Suprapubic skin (tissue), 4 donors: ENCODE measurements at regions not wholly inside any gene's neighbourhood (a gene's known extent, or its start where the extent isn't known, plus 50 kb on each side); places are given as distances from the start of the nearest gene placed in this dataset.

ENCODE experiments used
- DNase-seq, 2 donors: peaks; one replicate each; pipeline ENCODE4 v3.0.0-alpha.2; 2019; ENCODE audit warnings: low spot score in 2 of 2
- H3K27ac ChIP-seq: fragments of 200-600 bp; sonication (generic); one replicate; pipeline ENCODE4 v1.5.1; 2019
- H3K27me3 ChIP-seq: fragments of 200-600 bp; sonication (generic); one replicate; pipeline ENCODE4 v1.5.1; 2019
- H3K36me3 ChIP-seq: fragments of 200-600 bp; sonication (generic); one replicate; pipeline ENCODE4 v1.5.1; 2019
- H3K4me1 ChIP-seq: fragments of 200-600 bp; sonication (generic); one replicate; pipeline ENCODE4 v1.5.1; 2019
- H3K4me3 ChIP-seq: fragments of 200-600 bp; sonication (generic); one replicate; pipeline ENCODE4 v1.5.1; 2019; ENCODE audit warnings: mild to moderate bottlenecking
- H3K9me3 ChIP-seq: fragments of 200-600 bp; sonication (generic); one replicate; pipeline ENCODE4 v1.5.1; 2019
- EP300 ChIP-seq: sonication (generic); formaldehyde crosslinking; IDR thresholded peaks from one replicate; pipeline ENCODE4 v1.6.1; 2017; ENCODE audit warnings: antibody characterized with exemption
- POLR2A ChIP-seq, 2 donors: fragments of 450-650 bp; IDR thresholded peaks; one replicate each; pipeline ENCODE4 v1.6.1; 2017; ENCODE audit warnings: antibody characterized with exemption in 2 of 2, mild to moderate bottlenecking in 2 of 2, moderate library complexity in 2 of 2
- POLR2AphosphoS5 ChIP-seq, 3 donors: sonication (generic); formaldehyde crosslinking; IDR thresholded peaks; one replicate each; pipeline ENCODE4 v1.6.1; 2017; ENCODE audit warnings: antibody characterized with exemption in 3 of 3
- WGBS: methylation state at CpG from one replicate; pipeline ENCODE4 v1.1.5; 2018; 5-methylcytosine and 5-hydroxymethylcytosine counted together
- TF ChIP-seq, protein P1 (sequence below), 2 donors: fragments of 200-600 bp in 1 of 2; fragments of 450-650 bp in 1 of 2; sonication (generic) in 1 of 2; IDR thresholded peaks; one replicate each; pipeline ENCODE4 v1.5.1; 2016 to 2019; ENCODE audit warnings: antibody characterized with exemption in 2 of 2, mild to moderate bottlenecking in 1 of 2, moderate library complexity in 1 of 2

DNA sequence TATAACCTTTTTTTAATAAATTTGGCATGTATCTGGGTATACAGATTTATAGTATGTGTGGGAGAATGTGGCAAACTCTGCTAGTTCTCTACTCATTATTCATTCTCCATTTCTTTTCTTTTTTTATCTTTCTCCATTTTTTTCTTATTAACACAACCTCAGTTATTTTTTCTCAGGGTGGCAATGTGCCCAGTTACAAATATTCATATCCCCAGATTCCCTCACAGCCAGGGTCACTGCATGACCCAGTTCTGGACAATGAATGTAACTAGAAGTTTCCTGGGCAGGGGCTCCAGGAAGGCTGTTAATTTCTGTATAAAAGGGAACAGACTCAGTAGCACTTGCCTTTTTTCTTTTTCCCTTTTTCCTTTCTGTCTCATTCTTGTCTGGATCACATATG, 95.6 kb downstream of the VCPKMT start:
- Histone ChIP-seq H3K4me1 (peaks cover 34% of the 10 kb centered on the region), H3K36me3 (no peaks in the 10 kb centered on the region)
- TF ChIP-seq POLR2A (IDR thresholded peaks at IDR 0.05) (no peak), EP300 (no peak), POLR2AphosphoS5 (IDR thresholded peaks at IDR 0.05) (no peak)
- TF ChIP-seq, protein P1, sequence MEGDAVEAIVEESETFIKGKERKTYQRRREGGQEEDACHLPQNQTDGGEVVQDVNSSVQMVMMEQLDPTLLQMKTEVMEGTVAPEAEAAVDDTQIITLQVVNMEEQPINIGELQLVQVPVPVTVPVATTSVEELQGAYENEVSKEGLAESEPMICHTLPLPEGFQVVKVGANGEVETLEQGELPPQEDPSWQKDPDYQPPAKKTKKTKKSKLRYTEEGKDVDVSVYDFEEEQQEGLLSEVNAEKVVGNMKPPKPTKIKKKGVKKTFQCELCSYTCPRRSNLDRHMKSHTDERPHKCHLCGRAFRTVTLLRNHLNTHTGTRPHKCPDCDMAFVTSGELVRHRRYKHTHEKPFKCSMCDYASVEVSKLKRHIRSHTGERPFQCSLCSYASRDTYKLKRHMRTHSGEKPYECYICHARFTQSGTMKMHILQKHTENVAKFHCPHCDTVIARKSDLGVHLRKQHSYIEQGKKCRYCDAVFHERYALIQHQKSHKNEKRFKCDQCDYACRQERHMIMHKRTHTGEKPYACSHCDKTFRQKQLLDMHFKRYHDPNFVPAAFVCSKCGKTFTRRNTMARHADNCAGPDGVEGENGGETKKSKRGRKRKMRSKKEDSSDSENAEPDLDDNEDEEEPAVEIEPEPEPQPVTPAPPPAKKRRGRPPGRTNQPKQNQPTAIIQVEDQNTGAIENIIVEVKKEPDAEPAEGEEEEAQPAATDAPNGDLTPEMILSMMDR (IDR thresholded peaks at IDR 0.05) = no peak

DNA sequence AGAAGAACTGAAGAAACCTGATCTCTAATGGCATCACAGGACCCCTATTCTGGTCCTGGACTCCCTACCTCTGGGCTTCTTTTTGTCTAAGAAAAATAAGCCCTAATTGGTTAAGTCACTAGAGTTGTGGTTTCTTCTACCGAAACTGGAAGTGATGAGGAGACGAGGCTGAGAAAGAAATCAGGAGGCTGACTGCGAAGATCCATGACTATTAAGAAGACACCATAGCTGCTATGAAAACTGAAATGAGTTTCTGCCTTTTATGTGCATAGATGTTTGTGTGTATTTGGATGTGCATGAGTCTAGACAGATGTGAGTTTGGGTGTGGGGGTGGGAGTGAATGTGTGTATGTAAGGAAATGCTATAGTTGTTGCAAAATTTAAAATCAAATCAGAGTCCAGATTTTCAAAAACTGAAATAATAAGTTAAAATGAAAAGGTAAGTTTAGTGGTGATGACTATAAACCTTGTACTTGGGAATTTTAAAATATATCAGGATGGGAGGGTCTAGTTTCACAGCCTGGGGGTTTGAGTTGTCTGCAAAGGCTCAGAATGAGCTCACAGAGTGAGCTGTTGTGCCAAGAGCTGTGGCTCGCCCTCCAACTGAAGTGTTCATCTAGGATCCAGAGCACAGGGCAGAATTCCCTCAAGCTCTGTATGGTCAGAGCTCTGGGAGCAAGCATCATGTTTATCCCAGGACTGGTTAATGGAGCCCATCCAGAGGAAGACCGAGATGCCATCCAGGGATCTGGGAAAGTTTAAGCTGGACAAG, 94.9 kb downstream of the VCPKMT start:
- Histone ChIP-seq H3K4me3 (no peak overlapping the region), H3K4me1 (peaks cover 34% of the 10 kb centered on the region), H3K27ac (no peak overlapping the region), H3K36me3 (no peaks in the 10 kb centered on the region), H3K27me3 (no peaks in the 10 kb centered on the region), H3K9me3 (peaks cover 3% of the 10 kb centered on the region)
- 72% methylated on average over 5 of the region's 5 CpGs for WGBS
- TF ChIP-seq POLR2AphosphoS5 (IDR thresholded peaks at IDR 0.05) (no peak), EP300 (no peak), POLR2A (IDR thresholded peaks at IDR 0.05) (no peak)
- TF ChIP-seq, protein P1 (IDR thresholded peaks at IDR 0.05) = no peak
- DNase-seq = no peak

More for the DNA sequence above, 95.6 kb downstream of the VCPKMT start:
- Histone ChIP-seq H3K9me3 (peaks cover 3% of the 10 kb centered on the region), H3K4me3 (no peak overlapping the region), H3K27ac (no peak overlapping the region), H3K27me3 (no peaks in the 10 kb centered on the region)
- no peak for DNase-seq

DNA sequence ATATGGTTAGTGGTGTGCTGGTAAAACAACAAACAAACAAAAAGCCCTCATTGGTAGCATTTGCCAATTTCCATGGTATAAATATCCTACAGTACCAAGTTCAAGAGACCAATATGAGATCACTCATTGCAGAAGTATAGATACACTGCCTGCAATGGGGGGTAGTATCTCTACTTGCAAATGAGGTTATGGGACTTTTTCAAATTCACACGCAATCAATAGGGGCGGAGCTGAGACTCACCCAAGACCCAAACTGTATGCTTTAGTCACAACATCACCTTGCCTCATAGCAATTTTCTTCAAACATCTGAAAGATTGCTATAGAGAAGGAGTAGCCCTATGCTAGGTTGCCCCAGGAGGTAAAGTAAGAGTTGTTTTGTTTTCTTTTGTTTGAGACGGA, 93.7 kb downstream of the VCPKMT start:
- H3K27ac ChIP-seq = no peak overlapping the region
- H3K36me3 ChIP-seq = no peaks in the 10 kb centered on the region
- H3K4me1 ChIP-seq = peaks cover 33% of the 10 kb centered on the region
- TF ChIP-seq, protein P1 (IDR thresholded peaks at IDR 0.05) = no peak
- no peak for TF ChIP-seq POLR2AphosphoS5 (IDR thresholded peaks at IDR 0.05)
- TF ChIP-seq POLR2A (IDR thresholded peaks at IDR 0.05) = no peak
- TF ChIP-seq EP300 = no peak
- H3K9me3 ChIP-seq = peaks cover 3% of the 10 kb centered on the region
- no peak overlapping the region for H3K4me3 ChIP-seq
- DNase-seq = no peak
- 98% methylated on average over 3 of the region's 3 CpGs for WGBS
- no peaks in the 10 kb centered on the region for H3K27me3 ChIP-seq

DNA sequence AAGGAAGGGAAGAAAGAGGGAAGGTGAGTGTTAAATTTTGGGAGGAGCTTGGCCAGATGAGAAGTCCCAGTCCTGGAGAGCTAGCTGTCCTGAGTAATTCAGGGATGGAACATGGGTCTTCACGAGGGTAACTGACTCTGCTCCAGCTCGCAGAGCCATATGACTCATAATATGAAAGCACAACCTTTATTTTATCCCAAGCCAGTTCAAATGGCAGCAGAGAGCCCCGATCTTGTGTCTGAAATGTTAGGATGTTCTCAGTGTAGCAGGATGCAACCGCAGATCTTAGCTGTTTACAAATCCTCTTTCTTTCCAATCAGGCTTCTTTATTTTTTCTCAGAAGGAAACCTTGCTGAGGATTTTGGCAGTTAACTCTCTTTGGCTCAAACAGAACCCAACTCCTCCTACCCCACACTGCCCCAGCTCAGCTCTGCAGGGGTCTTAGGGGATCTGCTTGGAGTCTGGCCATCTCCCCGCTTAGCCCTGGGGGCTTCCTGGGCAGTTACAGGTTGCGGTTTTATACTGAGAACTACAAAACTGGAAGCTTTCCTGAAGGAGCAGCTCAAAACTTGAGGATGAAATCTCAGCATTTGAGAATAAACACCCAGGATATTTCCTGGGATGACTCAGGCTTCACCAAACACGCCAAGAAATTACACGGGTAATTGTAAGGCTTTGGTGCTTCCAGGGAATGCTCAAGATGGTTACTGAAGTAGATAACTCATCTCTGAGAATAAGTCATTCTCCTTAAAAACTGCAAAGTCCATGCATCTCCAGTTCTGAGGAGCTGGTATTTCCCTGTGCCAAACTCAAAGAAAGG, 92.5 kb downstream of the VCPKMT start:
- Histone ChIP-seq H3K36me3 (no peaks in the 10 kb centered on the region), H3K4me1 (peaks cover 28% of the 10 kb centered on the region), H3K9me3 (peaks cover 3% of the 10 kb centered on the region), H3K4me3 (no peak overlapping the region), H3K27ac (peak overlapping the region; percentile 83), H3K27me3 (no peaks in the 10 kb centered on the region)
- WGBS = 26% methylated on average over 8 of the region's 8 CpGs
- DNase-seq = no peak
- TF ChIP-seq POLR2A (IDR thresholded peaks at IDR 0.05) (no peak), POLR2AphosphoS5 (IDR thresholded peaks at IDR 0.05) (no peak), EP300 (no peak)
- TF ChIP-seq, protein P1 (IDR thresholded peaks at IDR 0.05) = no peak

DNA sequence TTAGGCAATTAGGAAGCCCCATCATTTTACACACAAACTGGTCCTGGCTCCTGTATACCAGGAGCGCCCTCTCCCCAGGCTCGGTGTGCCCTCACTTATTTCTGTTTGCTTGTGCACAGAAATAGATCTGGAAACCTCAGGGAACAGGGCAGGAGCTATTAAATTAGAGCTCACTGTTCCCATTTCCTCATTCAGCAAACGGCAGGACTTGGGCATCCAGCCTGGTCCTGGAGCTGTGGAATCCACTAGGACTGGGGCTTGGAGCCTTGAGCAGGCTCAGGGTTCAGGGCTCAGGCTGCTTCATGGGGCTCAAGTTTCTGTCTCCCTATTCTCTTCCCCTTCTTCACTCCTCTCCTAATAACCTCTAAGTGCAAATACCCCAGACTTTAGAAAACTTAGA, 91.3 kb downstream of the VCPKMT start:
- Histone ChIP-seq H3K4me3 (no peak overlapping the region), H3K9me3 (peaks cover 3% of the 10 kb centered on the region), H3K4me1 (peaks cover 28% of the 10 kb centered on the region), H3K27me3 (no peaks in the 10 kb centered on the region), H3K27ac (no peak overlapping the region), H3K36me3 (no peaks in the 10 kb centered on the region)
- WGBS = 69% methylated on average over 3 of the region's 3 CpGs
- TF ChIP-seq, protein P1 (IDR thresholded peaks at IDR 0.05) = no peak
- TF ChIP-seq POLR2A (IDR thresholded peaks at IDR 0.05) (no peak), EP300 (no peak), POLR2AphosphoS5 (IDR thresholded peaks at IDR 0.05) (no peak)
- no peak for DNase-seq
